ENCODE measurements at regions not wholly inside any gene's neighbourhood (a gene's known extent, or its start where the extent isn't known, plus 50 kb on each side); places are given as distances from the start of the nearest gene placed in this dataset.
"Not testable (repeated sequence)": the region's sequence is repeated elsewhere in the genome, so short reads cannot be mapped to it uniquely, and the experiment has no call there.

- no peak for DNase-seq
- no peak for ATAC-seq
Observed at GRCh38 chr5:164532235-164532900, 1026.9 kb downstream of the MAT2B start.

DNA sequence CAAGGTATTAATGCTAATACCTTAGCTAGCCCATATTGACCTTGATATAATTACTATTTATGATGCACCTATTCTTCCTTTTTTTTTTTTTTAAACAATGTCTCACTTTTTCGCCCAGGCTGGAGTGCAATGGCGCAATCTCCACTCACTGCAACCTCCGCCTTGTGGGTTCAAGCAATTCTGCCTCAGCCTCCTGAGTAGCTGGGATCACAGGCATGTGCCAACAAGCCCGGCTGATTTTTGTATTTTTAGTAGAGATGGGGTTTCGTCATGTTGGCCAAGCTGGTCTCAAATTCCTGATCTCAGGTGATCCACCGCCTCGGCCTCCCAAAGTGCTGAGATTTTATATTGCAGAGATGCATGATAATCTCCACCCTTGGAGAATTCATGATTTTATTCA is 1028.0 kb downstream of the MAT2B start:
- WGBS (ENCODE audit: insufficient coverage, low coverage, low lambda C conversion rate, missing lambda C conversion rate) = 69% methylated on average over 5 of the region's 7 CpGs
- not testable (repeated sequence) for H3K4me3 ChIP-seq, ATAC-seq

More at GRCh38 chr5:164532235-164532900, 1026.9 kb downstream of the MAT2B start:
- Histone ChIP-seq H3K36me3 (no peaks in the 10 kb centered on the region), H3K27ac (no peak overlapping the region), H3K4me3 (no peak overlapping the region), H3K27me3 (no peaks in the 10 kb centered on the region), H3K9me3 (no peaks in the 10 kb centered on the region), H3K4me1 (no peaks in the 10 kb centered on the region)
- intact Hi-C loops (cut with DNase I) = no loop called here
- 38% methylated on average over 4 of the region's 4 CpGs for WGBS (ENCODE audit: insufficient coverage, low coverage, low lambda C conversion rate, missing lambda C conversion rate)
- no peak for TF ChIP-seq POLR2A (IDR thresholded peaks at IDR 0.05)
- no peak for TF ChIP-seq CTCF (IDR thresholded peaks at IDR 0.05)

GRCh38 chr5:164540174-164540573 is 1034.8 kb downstream of the MAT2B start:
- ATAC-seq = no peak

More for the DNA sequence above, 1028.0 kb downstream of the MAT2B start:
- DNase-seq; H3K27me3 ChIP-seq; H3K9me3 ChIP-seq; H3K4me1 ChIP-seq; intact Hi-C loops (cut with DNase I); H3K36me3 ChIP-seq; H3K27ac ChIP-seq: not testable (repeated sequence)

GRCh38 chr5:164545507-164545906 is 1040.1 kb downstream of the MAT2B start:
- H3K4me1 ChIP-seq = no peaks in the 10 kb centered on the region
- H3K36me3 ChIP-seq = no peaks in the 10 kb centered on the region
- 60% methylated on average over 6 of the region's 6 CpGs for WGBS (ENCODE audit: insufficient coverage, low coverage, low lambda C conversion rate, missing lambda C conversion rate)
- no peak for ATAC-seq
- intact Hi-C loops (cut with DNase I) = no loop called here
- TF ChIP-seq CTCF (IDR thresholded peaks at IDR 0.05) (no peak), POLR2A (IDR thresholded peaks at IDR 0.05) (no peak)
- DNase-seq = no peak
- H3K9me3 ChIP-seq = no peaks in the 10 kb centered on the region
- no peak overlapping the region for H3K27ac ChIP-seq
- H3K27me3 ChIP-seq = no peaks in the 10 kb centered on the region
- no peak overlapping the region for H3K4me3 ChIP-seq

More at GRCh38 chr5:164540174-164540573, 1034.8 kb downstream of the MAT2B start:
- TF ChIP-seq POLR2A (IDR thresholded peaks at IDR 0.05) = no peak
- no peak for TF ChIP-seq CTCF (IDR thresholded peaks at IDR 0.05)
- WGBS (ENCODE audit: insufficient coverage, low coverage, low lambda C conversion rate, missing lambda C conversion rate) = 17% methylated on average over 2 of the region's 2 CpGs
- no peak overlapping the region for H3K27ac ChIP-seq
- DNase-seq = no peak
- no peak overlapping the region for H3K4me3 ChIP-seq
- no peaks in the 10 kb centered on the region for H3K36me3 ChIP-seq
- H3K4me1 ChIP-seq = no peaks in the 10 kb centered on the region
- H3K9me3 ChIP-seq = no peaks in the 10 kb centered on the region
- intact Hi-C loops (cut with DNase I) = no loop called here
- no peaks in the 10 kb centered on the region for H3K27me3 ChIP-seq

- ATAC-seq = no peak
Observed at GRCh38 chr5:164553851-164554250, 1048.4 kb downstream of the MAT2B start.

More at GRCh38 chr5:164553851-164554250, 1048.4 kb downstream of the MAT2B start:
- H3K27me3 ChIP-seq = no peaks in the 10 kb centered on the region
- H3K9me3 ChIP-seq = no peaks in the 10 kb centered on the region
- H3K4me1 ChIP-seq = no peaks in the 10 kb centered on the region
- no peak overlapping the region for H3K4me3 ChIP-seq
- no peaks in the 10 kb centered on the region for H3K36me3 ChIP-seq
- no peak for DNase-seq
- no peak overlapping the region for H3K27ac ChIP-seq
- 34% methylated on average over 3 of the region's 3 CpGs for WGBS (ENCODE audit: insufficient coverage, low coverage, low lambda C conversion rate, missing lambda C conversion rate)
- TF ChIP-seq POLR2A (IDR thresholded peaks at IDR 0.05) (no peak), CTCF (IDR thresholded peaks at IDR 0.05) (no peak)
- intact Hi-C loops (cut with DNase I) = no loop called here
